GM20000 (cell line): ENCODE measurements at regions not wholly inside any gene's neighbourhood (a gene's known extent, or its start where the extent isn't known, plus 50 kb on each side); places are given as distances from the start of the nearest gene placed in this dataset.

Experiments used
- DNase-seq: peaks from one replicate; pipeline ENCODE4 v3.0.0; 2012; ENCODE audit warnings: low spot score
- TF ChIP-seq, protein P1 (sequence below): IDR thresholded peaks from 2 replicates; pipeline ENCODE4 v1.5.1; 2012; ENCODE audit warnings: mild to moderate bottlenecking, control low read depth; ENCODE audit errors: extremely low read depth, missing control alignments

DNA sequence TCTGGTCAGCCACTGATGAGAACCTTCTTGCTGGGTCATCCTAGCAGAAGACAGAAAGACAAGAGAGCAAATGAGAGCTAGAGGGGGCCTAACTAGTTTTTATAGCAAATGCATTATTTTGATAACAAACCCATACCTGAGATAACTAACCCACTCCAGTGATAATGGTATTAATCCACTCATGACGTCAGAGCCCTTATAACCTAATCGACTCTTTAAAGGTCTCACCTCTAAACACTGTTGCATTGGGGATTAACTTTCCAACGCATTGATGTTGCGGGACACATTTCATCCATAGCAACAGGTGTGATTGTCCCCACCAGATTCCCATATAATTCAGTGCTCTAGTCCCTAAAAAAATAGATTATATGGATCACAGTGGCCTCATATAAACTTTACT is 312.1 kb downstream of the HTR1B start:
- DNase-seq: no peak
- TF ChIP-seq, protein P1, sequence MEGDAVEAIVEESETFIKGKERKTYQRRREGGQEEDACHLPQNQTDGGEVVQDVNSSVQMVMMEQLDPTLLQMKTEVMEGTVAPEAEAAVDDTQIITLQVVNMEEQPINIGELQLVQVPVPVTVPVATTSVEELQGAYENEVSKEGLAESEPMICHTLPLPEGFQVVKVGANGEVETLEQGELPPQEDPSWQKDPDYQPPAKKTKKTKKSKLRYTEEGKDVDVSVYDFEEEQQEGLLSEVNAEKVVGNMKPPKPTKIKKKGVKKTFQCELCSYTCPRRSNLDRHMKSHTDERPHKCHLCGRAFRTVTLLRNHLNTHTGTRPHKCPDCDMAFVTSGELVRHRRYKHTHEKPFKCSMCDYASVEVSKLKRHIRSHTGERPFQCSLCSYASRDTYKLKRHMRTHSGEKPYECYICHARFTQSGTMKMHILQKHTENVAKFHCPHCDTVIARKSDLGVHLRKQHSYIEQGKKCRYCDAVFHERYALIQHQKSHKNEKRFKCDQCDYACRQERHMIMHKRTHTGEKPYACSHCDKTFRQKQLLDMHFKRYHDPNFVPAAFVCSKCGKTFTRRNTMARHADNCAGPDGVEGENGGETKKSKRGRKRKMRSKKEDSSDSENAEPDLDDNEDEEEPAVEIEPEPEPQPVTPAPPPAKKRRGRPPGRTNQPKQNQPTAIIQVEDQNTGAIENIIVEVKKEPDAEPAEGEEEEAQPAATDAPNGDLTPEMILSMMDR: no peak

DNA sequence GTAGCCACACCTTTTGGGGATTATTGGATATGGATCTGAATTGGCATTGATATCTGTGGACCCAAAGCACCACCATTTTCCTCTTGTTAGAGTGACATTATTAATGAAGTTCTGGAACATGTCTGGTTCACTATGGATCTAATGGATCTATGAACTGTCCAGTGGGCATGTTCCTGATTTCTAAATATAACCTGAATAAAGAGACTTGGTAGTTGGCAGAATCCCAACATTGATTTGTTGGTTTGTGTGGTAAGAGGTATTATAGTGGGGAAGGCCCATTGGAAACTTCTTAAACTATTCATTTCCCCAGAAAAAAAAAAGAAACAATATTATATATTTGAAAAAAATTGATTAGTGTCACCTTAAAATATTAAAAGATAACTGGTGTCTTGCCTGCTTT is 312.6 kb downstream of the HTR1B start:
- TF ChIP-seq, protein P1: no peak
- DNase-seq: no peak

DNA sequence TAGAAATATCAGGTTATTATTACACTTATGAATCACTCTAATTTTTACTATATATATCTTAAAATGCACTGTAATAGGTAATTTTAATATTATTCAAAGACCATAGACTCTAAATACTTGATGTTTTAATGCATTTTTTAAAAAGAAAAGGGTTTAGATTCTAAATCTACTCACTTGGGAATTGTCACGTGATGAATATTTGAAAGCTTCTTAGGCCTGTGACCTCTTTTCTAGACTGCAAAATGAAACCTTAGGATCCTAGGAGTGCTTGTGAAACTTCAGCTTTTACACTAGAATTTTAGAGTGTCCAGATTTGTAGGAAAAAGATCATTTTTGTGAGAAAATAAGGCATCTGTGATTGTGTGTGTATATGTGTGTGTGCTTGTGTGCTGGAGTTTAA is 318.0 kb downstream of the HTR1B start:
- DNase-seq: no peak
- TF ChIP-seq, protein P1: no peak

DNA sequence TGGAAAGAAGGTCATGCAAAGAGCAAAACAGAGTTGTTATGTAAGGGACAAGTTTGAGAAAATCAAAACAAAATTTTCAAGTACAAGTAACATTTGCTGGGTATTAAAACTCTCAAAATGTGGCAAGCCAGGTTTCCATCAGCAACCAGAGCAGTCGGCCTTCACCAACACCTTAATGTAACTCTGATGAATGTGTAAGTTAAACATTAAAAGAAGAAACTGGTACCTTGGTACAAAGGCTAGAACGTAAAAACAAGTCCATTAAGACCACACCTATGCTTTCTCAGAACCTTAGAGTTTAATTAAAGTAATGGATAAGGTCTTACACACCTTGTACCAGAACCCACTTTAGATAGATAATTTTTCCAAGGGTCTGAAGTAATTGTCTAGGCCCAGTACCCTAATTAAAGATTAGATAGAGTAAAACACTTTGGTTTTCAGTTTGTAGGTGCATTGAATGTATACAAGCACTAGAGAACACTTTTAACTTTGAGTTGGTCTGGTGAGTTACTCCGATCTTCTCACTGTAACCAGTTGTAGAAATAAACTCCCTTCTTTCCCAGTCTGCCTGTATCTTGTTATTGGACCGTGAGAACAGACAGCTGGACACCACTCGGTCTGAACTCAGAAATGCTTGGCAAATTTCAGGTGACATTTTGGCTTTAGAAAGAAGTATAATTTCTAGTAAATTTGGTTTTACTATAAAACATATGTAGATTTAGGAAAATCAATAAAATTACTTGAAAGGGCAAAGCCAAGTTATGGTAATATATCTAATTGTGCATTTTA is 319.4 kb downstream of the HTR1B start:
- TF ChIP-seq, protein P1: no peak
- no peak for DNase-seq

DNA sequence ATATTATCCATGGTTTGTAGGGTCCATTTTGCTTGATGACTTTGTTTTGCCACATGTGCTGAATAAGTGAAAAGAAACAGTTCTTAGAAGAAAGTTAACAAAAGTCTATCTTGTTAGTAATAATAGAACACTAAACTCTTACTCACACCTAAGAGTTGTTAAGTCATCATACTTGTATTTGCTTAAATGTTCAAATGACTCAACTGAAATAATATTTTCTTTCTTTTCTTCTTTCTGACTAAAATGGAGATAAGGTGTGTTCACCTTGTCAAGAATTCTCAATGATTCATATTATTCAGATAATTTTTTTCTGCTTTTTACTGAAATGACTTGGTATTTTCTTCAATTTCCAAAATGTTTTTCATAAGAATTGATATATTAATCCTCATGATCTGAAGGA is 327.2 kb downstream of the HTR1B start:
- DNase-seq: no peak

DNA sequence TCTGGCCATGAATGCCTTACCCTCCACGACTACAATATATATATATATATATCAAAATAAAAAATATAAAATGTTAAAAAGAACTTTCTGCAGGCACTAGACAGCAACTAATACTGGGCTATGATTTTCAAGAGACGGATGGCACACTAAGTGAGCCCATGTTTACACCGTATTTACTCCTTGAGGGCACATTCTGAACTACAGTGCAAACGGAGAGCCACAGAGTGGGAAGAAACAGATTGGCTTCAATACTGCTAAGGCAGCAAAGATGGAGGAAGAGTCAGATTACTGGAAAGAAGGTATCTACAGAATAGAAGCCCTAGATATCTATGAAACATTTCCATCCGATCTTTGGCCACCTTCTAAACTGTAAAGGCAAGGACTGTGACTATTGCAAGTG is 330.3 kb downstream of the HTR1B start:
- DNase-seq: no peak
- TF ChIP-seq, protein P1: no peak

More for the DNA sequence above, 327.2 kb downstream of the HTR1B start:
- TF ChIP-seq, protein P1: no peak

DNA sequence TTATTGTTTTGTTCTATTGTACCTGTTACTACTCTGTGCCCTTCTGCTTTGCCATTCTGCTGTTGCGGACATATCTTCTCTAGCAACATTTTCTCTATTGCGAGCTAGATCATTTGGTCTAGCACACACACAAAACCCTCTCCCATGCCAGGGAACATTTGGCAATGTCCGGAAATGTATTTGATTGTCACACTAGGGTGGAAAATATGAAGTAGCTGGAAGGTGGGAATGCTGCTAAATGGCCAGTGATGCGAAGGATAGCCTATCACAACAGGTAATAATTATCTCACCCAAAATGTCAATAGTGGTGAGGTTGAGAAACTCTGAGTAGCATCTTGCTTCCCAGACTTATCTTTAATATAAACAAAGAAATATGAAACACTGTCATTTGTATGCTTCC is 331.9 kb downstream of the HTR1B start:
- TF ChIP-seq, protein P1: no peak
- no peak for DNase-seq
